Transverse colon (tissue), 4 donors: ENCODE measurements at regions not wholly inside any gene's neighbourhood (a gene's known extent, or its start where the extent isn't known, plus 50 kb on each side); places are given as distances from the start of the nearest gene placed in this dataset.
"Not testable (repeated sequence)": the region's sequence is repeated elsewhere in the genome, so short reads cannot be mapped to it uniquely, and the experiment has no call there.

Source experiments
- DNase-seq: peaks from one replicate; pipeline ENCODE4 v3.0.0-alpha.2; 2019
- H3K27ac ChIP-seq, 4 donors: fragments of 200-600 bp; sonication (generic); 2 replicates each; pipeline ENCODE4 v1.5.1; 2016 to 2018; ENCODE audit warnings: inconsistent platforms in 4 of 4
- H3K27me3 ChIP-seq: fragments of 200-600 bp; sonication (generic); 2 replicates; pipeline ENCODE4 v1.5.1; 2017; ENCODE audit warnings: inconsistent platforms
- H3K36me3 ChIP-seq, 4 donors: fragments of 200-600 bp; sonication (generic); 2 replicates each; pipeline ENCODE4 v1.5.1; 2017 to 2019; ENCODE audit warnings: inconsistent platforms in 4 of 4
- H3K4me1 ChIP-seq, 4 donors: fragments of 200-600 bp; sonication (generic); 2 replicates each; pipeline ENCODE4 v1.5.1; 2017 to 2020; ENCODE audit warnings: inconsistent platforms in 4 of 4
- H3K4me3 ChIP-seq, 4 donors: fragments of 200-600 bp; sonication (generic); 1 replicate in 1 of 4; 2 replicates in 3 of 4; pipeline versions ENCODE4 v1.5.1 to v1.6.1; 2017 to 2019; ENCODE audit warnings: inconsistent platforms in 4 of 4
- H3K9me3 ChIP-seq, 2 donors: fragments of 200-600 bp; sonication (generic); 2 replicates each; pipeline ENCODE4 v1.5.1; 2017 to 2019; ENCODE audit warnings: inconsistent platforms in 2 of 2
- CTCF ChIP-seq, 5 experiments: fragments of 200-600 bp in 3 of 5; fragments of 450-650 bp in 2 of 5; sonication (generic) in 3 of 5; IDR thresholded peaks; 1 replicate in 2 of 5; 2 replicates in 3 of 5; pipeline ENCODE4 v1.5.1; 2016 to 2017; ENCODE audit warnings: antibody characterized with exemption in 5 of 5, inconsistent platforms in 3 of 5, mild to moderate bottlenecking in 2 of 5, moderate library complexity in 1 of 5
- EP300 ChIP-seq: sonication (generic); formaldehyde crosslinking; IDR thresholded peaks from one replicate; pipeline ENCODE4 v1.6.1; 2017; ENCODE audit warnings: antibody characterized with exemption, low read depth
- POLR2A ChIP-seq: fragments of 450-650 bp; IDR thresholded peaks from one replicate; pipeline ENCODE4 v1.6.1; 2016; ENCODE audit warnings: antibody characterized with exemption, mild to moderate bottlenecking, moderate library complexity
- POLR2AphosphoS5 ChIP-seq, 3 donors: sonication (generic); formaldehyde crosslinking; IDR thresholded peaks; one replicate each; pipeline ENCODE4 v1.6.1; 2016; ENCODE audit warnings: antibody characterized with exemption in 3 of 3
- WGBS, 2 donors: methylation state at CpG; one replicate each; pipeline ENCODE4 v1.1.5; 2018; ENCODE audit warnings: low coverage in 1 of 2; 5-methylcytosine and 5-hydroxymethylcytosine counted together
- in situ Hi-C, 4 donors: fragments of 200-750 bp; cut with MboI; loops; one replicate each; pipeline versions ENCODE4 v1.15.0 to v1.15.1; 2017; ENCODE audit warnings: low sequenced_read_pairs in 3 of 4, low pct_ligation_motif_present in 1 of 4, low pct_unique_long_range_greater_than_20kb in 1 of 4
- intact Hi-C: fragments of 100-400 bp; cut with DNase I; formaldehyde crosslinking; loops from one replicate; pipeline ENCODE4 v1.15.1; 2023; ENCODE audit warnings: low total_unique reads

- DNase-seq, H3K27ac ChIP-seq, intact Hi-C loops, H3K36me3 ChIP-seq, H3K4me3 ChIP-seq, H3K9me3 ChIP-seq, in situ Hi-C loops: not testable (repeated sequence)
- Histone ChIP-seq H3K4me1 (peaks cover 0 to 18% (median 6%) of the 10 kb centered on the region in 4 donors), H3K27me3 (peaks cover 14% of the 10 kb centered on the region)
- peak; percentile 13 to 44 (median 32) for TF ChIP-seq CTCF (IDR thresholded peaks at IDR 0.05)
- 2% methylated on average over 17 of the region's 20 CpGs; no CpG with 5 or more reads in 1 of the 2 donors for WGBS, 2 donors
Observed at GRCh38 chr17:30693772-30694171, 130.7 kb downstream of the CRLF3 start.

GRCh38 chr17:30689266-30690000, 135.1 kb downstream of the CRLF3 start:
- H3K27me3 ChIP-seq, result peaks cover 14% of the 10 kb centered on the region
- intact Hi-C loops, H3K4me3 ChIP-seq, H3K36me3 ChIP-seq, DNase-seq, H3K27ac ChIP-seq, in situ Hi-C loops, H3K9me3 ChIP-seq, H3K4me1 ChIP-seq: not testable (repeated sequence)
- 72 to 85% methylated on average over 12 to 14 of the region's 14 CpGs for WGBS, 2 donors

DNA sequence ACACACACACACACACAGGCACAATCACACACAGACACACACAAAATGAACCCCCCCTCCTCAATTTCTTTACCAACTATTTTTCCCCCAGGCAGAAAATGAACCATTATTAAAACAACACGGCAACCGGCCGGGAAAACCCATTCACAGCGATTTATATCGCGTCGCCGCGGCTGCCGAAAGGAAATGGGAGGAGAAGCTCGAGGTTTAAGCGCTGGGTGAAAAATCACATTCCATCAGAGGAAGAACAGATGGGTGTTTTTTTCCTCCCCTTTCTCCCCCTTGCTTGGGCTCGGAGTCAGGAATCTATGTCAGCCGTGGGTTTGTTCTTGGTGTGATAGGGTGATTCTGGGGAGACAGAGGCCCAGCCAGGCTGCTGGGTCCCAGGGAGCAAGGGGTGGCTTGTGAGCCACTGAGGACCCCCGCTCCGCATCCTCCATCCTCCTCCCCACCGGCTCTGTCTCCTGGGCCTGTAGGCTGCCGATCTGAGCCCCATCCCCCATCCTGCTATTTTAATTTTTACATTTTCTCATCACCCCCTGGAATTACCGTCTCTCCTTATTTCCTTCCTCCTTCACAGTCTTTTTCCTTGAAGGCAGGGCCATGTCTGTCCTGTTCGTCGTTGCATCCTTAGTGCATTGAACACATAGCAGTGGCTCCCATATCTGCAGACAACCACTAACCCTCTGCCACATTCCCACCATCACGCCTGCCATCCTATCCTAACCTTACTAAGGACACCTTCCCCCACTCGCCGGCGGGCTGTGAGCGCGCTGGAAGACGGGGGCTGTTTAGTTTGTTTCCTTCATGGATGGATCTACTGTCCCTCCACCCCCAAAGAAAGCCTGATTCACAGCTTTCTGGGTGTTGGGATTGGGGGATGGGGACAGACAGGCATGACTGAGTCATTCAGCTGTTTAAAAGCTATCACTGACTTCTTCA, 137.7 kb downstream of the CRLF3 start:
- H3K27ac ChIP-seq, in situ Hi-C loops, H3K27me3 ChIP-seq, H3K36me3 ChIP-seq, H3K4me3 ChIP-seq, H3K4me1 ChIP-seq, H3K9me3 ChIP-seq, DNase-seq, intact Hi-C loops: not testable (repeated sequence)
- 51 to 65% methylated on average over 20 to 27 of the region's 28 CpGs for WGBS, 2 donors

DNA sequence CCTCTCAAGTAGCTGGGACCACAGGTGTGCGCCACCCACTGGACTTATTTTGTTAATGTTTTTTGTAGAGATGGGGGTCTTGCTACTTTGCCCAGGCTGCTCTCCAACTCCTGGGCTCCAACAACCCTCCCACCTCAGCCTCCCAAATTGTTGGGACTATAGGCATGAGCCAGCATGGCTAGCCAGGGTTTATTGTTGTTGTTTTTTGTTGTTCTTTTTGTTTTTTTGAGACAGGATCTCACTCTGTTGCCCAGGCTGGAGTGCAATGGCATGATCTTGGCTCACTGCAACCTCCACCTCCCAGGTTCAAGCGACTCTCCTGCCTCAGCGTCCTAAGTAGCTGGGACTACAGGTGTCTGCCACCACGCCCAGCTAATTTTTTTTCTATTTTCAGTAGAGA, 142.2 kb downstream of the CRLF3 start:
- H3K36me3 ChIP-seq, intact Hi-C loops, H3K9me3 ChIP-seq, H3K4me3 ChIP-seq, H3K27ac ChIP-seq, H3K27me3 ChIP-seq, in situ Hi-C loops, H3K4me1 ChIP-seq, DNase-seq: not testable (repeated sequence)
- 83 to 93% methylated on average over 1 to 4 of the region's 4 CpGs for WGBS, 2 donors

DNA sequence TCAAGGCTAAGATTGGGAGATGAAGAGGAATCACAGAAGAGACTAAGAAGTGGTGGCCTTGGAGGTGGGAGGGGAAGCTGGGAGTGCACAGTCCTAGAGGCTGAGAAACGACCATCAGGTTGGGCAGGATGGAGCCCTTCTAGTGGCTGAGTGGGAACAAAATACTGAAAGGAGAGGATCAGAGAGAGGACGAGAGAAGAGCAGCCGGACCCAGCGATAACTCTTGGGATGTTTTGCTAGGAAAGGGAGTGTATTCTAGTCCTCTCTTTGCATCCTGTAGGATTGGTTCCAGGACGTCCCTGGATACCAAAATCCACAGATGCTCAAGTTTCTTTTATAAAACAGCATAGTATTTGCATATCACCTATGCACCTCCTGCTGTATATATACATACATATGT, 143.8 kb downstream of the CRLF3 start:
- DNase-seq, H3K27me3 ChIP-seq, H3K9me3 ChIP-seq, in situ Hi-C loops, H3K4me1 ChIP-seq, H3K27ac ChIP-seq, H3K36me3 ChIP-seq, intact Hi-C loops, H3K4me3 ChIP-seq: not testable (repeated sequence)
- 57% methylated on average over 5 of the region's 5 CpGs; no CpG with 5 or more reads in 1 of the 2 donors for WGBS, 2 donors

DNA sequence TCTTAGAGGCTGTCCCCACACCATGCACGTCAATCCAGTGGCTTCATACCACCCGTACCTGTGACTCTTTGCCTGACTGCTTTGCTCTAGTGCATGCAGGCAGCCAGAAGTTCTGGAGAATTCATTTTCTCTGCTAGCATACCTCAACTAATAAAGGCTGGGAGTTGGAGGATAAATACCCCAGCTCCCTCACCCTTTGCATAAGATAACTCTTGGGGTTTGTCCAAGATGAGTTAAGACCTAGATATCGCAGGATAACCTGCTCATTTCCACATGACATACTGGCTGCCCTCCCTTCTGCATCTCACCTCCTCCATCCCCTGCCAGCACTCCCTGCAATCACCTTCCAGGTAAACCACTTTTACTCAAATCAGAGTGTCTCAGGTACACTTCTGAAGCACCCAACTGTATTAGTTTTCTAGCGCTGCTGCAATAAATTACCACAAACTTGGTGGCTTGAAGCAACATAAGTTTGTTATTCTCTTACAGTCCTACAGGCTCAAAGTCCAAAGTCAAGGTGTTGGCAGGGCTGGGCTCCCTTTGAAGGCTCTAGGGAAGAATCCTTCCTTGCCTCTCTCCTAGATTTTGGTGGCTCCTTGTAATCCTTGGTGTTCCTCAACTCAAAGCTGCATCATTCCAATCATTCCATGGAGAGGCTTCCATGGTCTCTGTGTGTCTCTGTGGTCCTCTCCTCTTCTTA, 146.8 kb downstream of the CRLF3 start:
- in situ Hi-C loops, result no loop called here
- TF ChIP-seq POLR2A, result no peak
- no peak for TF ChIP-seq POLR2AphosphoS5 (IDR thresholded peaks at IDR 0.05)
- no peak for TF ChIP-seq CTCF (IDR thresholded peaks at IDR 0.05)
- TF ChIP-seq EP300, result no peak
- Histone ChIP-seq H3K4me1 (no peaks in the 10 kb centered on the region), H3K9me3 (peaks cover 0 to 8% of the 10 kb centered on the region in 2 donors), H3K27me3 (no peaks in the 10 kb centered on the region), H3K27ac (no peak overlapping the region), H3K4me3 (no peak overlapping the region), H3K36me3 (no peaks in the 10 kb centered on the region)
- peak; percentile 14 for DNase-seq
- WGBS, 2 donors, result 76% methylated on average over 4 of the region's 4 CpGs; no CpG with 5 or more reads in 1 of the 2 donors
- intact Hi-C loops, result no loop called here

DNA sequence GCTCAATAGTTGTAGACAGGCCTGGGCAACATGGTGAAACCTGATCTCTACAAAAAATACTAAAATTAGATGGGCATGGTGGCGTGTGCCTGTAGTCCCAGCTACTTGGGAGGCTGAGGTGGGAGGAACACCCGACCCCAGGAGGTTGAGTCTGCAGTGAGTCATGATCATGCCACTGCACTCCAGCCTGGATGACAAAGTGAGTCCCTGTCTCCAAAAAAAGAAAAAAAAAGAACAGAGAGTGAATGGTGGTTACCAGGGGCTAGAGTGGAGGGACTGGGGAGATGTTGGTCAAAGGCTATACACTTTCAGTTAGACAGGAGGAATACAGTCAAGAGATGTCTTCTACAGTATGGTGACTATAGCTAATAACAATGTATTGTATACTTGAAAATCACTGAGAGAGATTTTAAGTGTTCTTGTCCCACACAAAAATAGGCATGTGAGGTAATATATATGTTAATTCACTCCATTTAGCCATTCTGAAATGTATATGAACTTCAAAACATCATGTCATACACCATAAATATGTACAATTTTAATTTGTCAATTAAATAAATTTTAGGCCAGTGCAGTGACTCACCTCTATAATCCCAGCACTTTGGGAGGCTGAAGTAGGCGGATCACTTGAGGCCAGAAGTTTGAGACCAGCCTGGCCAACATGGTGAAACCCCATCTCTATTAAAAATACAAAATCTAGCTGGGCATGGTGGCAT, 148.6 kb downstream of the CRLF3 start:
- H3K36me3 ChIP-seq, H3K4me1 ChIP-seq, H3K9me3 ChIP-seq, H3K27me3 ChIP-seq, in situ Hi-C loops, intact Hi-C loops, H3K27ac ChIP-seq, DNase-seq, H3K4me3 ChIP-seq: not testable (repeated sequence)
- 91% methylated on average over 3 of the region's 3 CpGs; no CpG with 5 or more reads in 1 of the 2 donors for WGBS, 2 donors
